GM13976 (cell line): ENCODE measurements at regions not wholly inside any gene's neighbourhood (a gene's known extent, or its start where the extent isn't known, plus 50 kb on each side); places are given as distances from the start of the nearest gene placed in this dataset.
"Not testable (repeated sequence)": the region's sequence is repeated elsewhere in the genome, so short reads cannot be mapped to it uniquely, and the experiment has no call there.

Source experiments
- DNase-seq: peaks from one replicate; pipeline ENCODE4 v3.0.0; 2012; ENCODE audit warnings: low spot score
- CTCF ChIP-seq: IDR thresholded peaks from 2 replicates; pipeline ENCODE4 v1.5.1; 2012; ENCODE audit warnings: borderline replicate concordance, mild to moderate bottlenecking; ENCODE audit not compliant: insufficient read depth; ENCODE audit errors: extremely low read depth, missing control alignments, control extremely low read depth
- in situ Hi-C: fragments of 300-500 bp; cut with MboI; formaldehyde crosslinking; loops from one replicate; pipeline ENCODE4 v1.12.0; 2022; ENCODE audit warnings: low sequenced_read_pairs, mixed read lengths, inconsistent platforms; ENCODE audit not compliant: unreplicated experiment

DNA sequence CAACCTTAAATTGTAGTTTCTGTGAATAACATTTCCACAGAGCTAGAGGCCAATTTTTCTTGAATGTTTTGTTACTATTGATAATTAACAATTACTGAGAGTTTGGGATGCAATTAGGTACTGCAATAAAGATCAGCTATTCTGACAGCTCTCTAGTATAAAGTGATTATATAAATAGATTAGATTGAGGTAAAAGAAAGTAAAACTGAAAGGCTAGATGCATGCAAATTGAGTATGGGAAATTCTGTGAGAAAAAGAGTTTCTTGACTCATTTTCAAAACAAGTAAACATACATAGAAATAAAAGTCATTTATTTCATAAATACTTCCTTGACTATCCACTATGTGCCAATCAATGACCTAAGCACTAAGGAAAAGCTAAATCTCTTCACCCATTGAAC is 1087.5 kb upstream of the ATXN8OS start:
- no peak for DNase-seq
- in situ Hi-C loops: no loop called here
- TF ChIP-seq CTCF: no peak

DNA sequence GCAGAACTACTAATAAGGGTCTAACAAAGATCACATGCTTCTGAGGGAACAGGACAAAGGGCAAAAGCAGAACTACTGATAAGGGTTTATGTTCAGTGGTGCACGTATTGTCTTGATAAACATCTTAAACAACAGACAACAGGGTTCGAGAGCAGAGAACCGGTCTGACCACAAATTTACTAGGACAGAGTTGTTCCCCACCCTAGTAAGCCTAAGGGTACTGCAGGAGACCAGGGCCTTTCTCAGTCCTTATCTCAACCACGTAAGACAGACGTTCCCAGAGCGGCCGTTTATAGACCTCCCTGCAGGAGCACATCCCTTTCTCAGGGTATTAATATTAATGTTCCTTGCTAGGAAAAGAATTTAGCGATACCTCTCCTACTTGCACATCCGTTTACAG is 1089.5 kb upstream of the ATXN8OS start:
- DNase-seq: not testable (repeated sequence)

GRCh38 chr13:69010789-69011188 is 1096.8 kb upstream of the ATXN8OS start:
- in situ Hi-C loops: no loop called here
- no peak for DNase-seq
- no peak for TF ChIP-seq CTCF

More for the DNA sequence above, 1089.5 kb upstream of the ATXN8OS start:
- in situ Hi-C loops: not testable (repeated sequence)

- in situ Hi-C loops: no loop called here
- no peak for DNase-seq
These were observed 1099.1 kb upstream of the ATXN8OS start for GRCh38 chr13:69008499-69008898.

DNA sequence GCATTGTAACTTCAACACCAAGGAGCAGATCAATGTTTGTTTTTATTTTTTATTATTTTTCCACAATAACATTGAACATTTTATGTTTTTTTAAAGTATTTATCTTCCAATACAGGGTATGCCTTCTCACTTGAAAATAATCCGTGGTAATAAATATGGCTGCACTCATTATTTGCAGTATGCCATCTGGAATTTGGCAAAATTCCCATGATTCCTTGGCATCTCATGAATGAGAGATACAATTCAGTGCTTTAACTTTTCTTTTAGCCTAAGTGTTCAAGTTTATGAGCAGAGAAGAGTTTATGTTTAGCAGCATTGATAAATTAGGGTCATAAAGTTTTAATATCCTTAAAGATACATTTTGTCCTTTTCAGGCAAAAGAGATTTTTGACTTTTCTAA is 1109.6 kb upstream of the ATXN8OS start:
- TF ChIP-seq CTCF: no peak
- in situ Hi-C loops: no loop called here
- no peak for DNase-seq

More at GRCh38 chr13:69008499-69008898, 1099.1 kb upstream of the ATXN8OS start:
- no peak for TF ChIP-seq CTCF

GRCh38 chr13:68996668-68997025 is 1111.0 kb upstream of the ATXN8OS start:
- in situ Hi-C loops: no loop called here
- DNase-seq: no peak
- no peak for TF ChIP-seq CTCF

- in situ Hi-C loops: no loop called here
- no peak for TF ChIP-seq CTCF
- DNase-seq: no peak
These were observed 1111.5 kb upstream of the ATXN8OS start for GRCh38 chr13:68995972-68996667.
